D341Med (cell line): ENCODE measurements at regions not wholly inside any gene's neighbourhood (a gene's known extent, or its start where the extent isn't known, plus 50 kb on each side); places are given as distances from the start of the nearest gene placed in this dataset.

Experiments
- DNase-seq: peaks from one replicate; pipeline ENCODE4 v3.0.0; 2012; ENCODE audit warnings: low spot score

DNA sequence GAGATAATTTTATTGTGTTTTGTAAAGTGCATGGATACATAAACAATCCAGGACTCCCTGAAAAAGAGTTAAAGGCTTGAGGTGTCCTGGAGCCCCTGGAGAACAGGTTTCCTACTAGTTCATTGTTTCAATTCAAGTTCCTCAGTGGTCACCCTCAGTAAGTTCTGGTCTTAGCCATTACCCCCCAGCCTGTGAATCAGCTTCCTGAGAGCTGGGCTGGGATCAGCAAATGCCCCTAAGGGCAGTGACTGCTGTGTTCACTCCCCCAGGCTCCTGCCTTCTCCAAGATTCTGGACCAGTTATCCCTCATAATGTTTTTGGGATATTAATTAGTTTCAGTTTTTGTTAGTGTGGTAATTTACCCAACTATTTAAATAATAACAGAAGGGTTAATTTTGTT is 151.6 kb upstream of the PRSS58 start:
- DNase-seq = no peak

GRCh38 chr7:142408794-142409193 is 150.9 kb upstream of the PRSS58 start:
- no peak for DNase-seq

DNA sequence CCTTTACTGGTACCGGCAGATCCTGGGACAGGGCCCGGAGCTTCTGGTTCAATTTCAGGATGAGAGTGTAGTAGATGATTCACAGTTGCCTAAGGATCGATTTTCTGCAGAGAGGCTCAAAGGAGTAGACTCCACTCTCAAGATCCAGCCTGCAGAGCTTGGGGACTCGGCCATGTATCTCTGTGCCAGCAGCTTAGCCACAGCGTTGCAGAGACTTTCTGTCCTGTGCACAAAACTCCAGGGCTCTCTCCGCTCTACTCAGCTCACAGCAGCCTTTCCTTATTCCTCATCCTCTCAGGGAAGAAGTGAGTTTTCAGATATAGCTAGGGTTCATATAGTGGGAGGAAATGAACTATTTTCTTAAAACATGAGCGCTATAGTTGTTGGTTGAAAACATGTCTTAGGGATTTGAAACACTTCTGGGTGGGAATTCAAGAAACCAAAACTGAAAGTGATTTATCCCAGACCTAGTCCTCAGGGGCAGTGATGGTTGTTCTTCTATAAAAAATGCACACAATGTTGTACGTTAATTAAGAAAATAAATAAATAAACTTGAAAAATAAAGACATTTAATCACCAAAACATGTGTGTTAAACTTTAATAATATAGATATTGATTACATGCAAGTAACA is 150.2 kb upstream of the PRSS58 start:
- no peak for DNase-seq

- no peak for DNase-seq
Measured at GRCh38 chr7:142405122-142405765, 147.4 kb upstream of the PRSS58 start.

DNA sequence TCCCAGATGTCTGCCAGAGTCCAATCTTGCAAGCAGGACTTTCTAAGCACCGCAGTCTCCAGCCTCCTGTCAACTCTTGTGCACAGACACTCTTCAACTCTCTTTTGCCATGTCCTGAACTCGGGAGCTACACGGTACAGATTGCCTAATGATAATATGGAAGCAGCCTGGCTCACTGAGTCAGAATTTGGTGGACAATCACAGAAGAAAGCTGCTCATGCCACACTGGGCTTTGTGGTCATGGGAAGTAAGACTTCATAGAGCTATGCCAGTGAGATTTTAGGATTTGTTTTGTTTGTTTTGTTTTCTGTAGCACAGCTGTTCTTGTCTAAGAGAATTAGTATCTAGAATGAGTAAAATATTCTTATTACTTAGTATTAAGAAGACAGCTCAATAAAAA is 144.1 kb upstream of the PRSS58 start:
- DNase-seq = no peak

DNA sequence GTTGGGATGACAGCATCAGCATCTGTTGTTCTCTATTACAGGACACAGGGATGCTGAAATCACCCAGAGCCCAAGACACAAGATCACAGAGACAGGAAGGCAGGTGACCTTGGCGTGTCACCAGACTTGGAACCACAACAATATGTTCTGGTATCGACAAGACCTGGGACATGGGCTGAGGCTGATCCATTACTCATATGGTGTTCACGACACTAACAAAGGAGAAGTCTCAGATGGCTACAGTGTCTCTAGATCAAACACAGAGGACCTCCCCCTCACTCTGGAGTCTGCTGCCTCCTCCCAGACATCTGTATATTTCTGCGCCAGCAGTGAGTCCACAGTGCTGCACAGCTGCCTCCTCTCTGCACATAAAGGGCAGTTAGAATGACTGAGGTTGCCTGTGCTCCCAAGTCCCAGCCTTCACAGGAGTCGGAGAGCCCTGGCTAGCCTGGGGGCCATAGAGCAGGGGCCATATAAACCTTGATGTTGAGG is 142.2 kb upstream of the PRSS58 start:
- DNase-seq = no peak

- no peak for DNase-seq
Measured at GRCh38 chr7:142391191-142391992, 133.5 kb upstream of the PRSS58 start.

GRCh38 chr7:142389544-142389943 is 131.7 kb upstream of the PRSS58 start:
- DNase-seq = no peak

GRCh38 chr7:142385491-142386340 is 127.9 kb upstream of the PRSS58 start:
- DNase-seq = peak; percentile 60

- no peak for DNase-seq
Measured at GRCh38 chr7:142384493-142384922, 126.7 kb upstream of the PRSS58 start.

- no peak for DNase-seq
Measured at GRCh38 chr7:142383841-142384492, 126.1 kb upstream of the PRSS58 start.

- no peak for DNase-seq
Measured at GRCh38 chr7:142381727-142382390, 124.0 kb upstream of the PRSS58 start.

- no peak for DNase-seq
Measured at GRCh38 chr7:142380069-142380468, 122.2 kb upstream of the PRSS58 start.

DNA sequence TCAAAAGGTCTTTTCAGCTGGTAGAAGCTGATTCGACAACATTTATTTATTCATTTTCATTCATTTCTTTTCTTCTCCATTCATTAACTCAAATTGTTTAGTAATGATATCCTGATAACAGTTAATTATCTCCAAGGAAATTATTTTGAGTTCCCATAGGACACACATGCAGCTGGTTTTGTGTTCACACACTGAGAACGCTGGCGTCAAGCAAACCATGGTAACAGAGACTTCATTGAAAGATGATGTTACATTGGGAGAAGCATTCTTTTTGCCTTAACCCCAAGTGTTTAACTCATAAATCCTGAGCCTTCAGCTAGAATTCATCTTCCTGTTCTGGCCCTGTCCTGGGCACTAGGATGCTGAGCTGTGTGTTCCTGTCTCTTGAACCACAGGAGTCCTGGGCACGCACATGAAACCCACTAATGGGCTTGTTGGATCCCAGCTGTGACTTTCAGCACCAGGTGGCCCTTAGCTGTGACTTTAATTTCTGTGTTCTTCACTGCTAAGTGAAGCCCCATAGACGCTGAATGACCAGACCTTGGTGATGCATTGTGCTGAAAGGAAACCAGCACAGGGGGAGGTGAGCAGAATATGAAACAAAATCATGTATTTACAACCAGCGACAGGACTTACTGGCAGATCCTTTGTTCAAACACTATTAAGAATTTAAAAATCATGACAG is 121.5 kb upstream of the PRSS58 start:
- DNase-seq = no peak

- no peak for DNase-seq
Measured at GRCh38 chr7:142377567-142377966, 119.7 kb upstream of the PRSS58 start.

- no peak for DNase-seq
Measured at GRCh38 chr7:142376356-142376997, 118.6 kb upstream of the PRSS58 start.

DNA sequence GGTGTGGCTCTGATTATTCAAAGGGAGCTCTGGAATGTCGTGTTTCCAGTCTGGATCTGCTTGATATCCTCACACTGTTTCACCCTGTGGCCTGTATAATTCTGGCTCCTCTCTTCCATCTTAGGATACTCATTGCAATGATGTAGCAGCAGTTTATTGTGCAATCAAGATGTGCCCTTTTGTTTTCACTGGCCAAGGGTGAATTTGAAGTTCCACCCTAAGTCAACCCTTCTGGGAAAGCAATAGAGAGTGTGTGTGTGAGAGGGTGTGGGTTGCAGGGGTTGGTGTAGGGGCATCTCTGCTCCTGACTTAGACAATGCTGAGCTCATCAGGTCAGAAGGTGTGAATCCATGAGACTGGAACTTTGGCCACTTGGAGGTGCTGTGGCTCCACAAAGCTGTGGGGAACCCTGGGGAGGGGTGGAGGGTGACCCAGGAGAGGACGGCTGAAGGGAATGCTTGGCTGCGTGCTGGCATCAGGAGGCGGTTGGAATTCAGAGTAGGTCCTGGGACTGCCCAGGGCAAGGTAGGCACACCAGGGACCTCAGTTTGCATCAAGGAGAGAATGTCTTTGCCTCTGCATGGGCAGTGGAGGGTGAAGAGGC is 118.0 kb upstream of the PRSS58 start:
- DNase-seq = peak; percentile 55

DNA sequence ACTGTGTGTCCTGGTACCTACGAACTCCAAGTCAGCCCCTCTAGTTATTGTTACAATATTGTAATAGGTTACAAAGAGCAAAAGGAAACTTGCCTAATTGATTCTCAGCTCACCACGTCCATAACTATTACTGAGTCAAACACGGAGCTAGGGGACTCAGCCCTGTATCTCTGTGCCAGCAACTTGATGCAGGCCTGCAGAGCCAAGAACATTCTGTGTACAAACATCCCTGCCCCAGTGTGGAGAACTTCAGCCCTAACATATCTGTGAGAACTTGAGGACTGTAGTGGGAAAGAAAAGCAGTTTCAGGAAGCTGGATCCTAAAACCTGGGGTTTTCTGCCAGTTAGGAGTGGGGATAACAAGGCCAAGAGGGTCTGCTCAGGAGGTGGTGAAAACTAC is 114.9 kb upstream of the PRSS58 start:
- DNase-seq = no peak

DNA sequence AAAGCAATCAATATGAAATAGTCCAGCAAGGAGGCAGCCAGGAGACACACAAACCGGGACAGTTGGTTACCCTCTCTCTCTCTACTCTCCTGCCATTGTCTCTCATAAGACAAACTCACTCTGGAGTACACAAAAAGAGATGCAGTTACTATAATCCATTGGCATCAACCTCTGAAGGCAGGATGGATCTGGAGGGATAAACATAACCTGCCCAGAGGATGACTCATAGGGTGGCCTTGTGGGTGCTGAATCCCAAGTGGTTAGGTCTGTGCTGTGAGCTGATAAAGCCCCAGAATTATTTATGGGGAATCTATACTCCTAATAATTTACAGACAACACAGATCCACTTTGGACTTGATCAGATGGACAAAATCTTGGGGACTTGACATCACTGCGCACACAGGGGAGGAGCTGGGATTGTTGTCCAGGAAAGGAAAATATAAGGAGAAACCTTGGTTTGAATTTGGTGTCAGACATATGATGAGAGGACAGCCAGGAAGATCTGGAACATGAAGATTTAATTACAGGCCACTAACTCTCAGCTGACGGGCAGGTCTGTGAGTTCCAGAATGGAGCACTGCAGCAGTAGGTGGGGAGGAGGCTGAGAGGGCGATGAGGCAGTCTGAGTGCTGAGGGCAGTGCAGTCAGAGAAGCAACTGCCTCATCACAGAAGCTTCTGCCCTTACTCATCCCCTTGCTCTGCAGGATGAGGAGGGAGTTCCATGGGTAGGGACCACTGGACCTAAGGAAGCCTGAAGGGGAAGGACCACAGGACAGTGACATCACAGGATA is 113.9 kb upstream of the PRSS58 start:
- DNase-seq = no peak
